HG03442 (cell line): ENCODE measurements at regions not wholly inside any gene's neighbourhood (a gene's known extent, or its start where the extent isn't known, plus 50 kb on each side); places are given as distances from the start of the nearest gene placed in this dataset.
"Not testable (repeated sequence)": the region's sequence is repeated elsewhere in the genome, so short reads cannot be mapped to it uniquely, and the experiment has no call there.

Source experiments
- ATAC-seq: cut with Tn5 transposase; IDR thresholded peaks from one replicate; pipeline ENCODE4 v1.9.1; 2021; ENCODE audit warnings: mild to moderate bottlenecking, moderate library complexity; ENCODE audit not compliant: unreplicated experiment

- no peak for ATAC-seq
Observed at GRCh38 chr12:87020071-87020470, 763.9 kb upstream of the MGAT4C start.

GRCh38 chr12:87015352-87015751 lies 759.2 kb upstream of the MGAT4C start:
- no peak for ATAC-seq

- no peak for ATAC-seq
Observed at GRCh38 chr12:87008785-87009384, 752.7 kb upstream of the MGAT4C start.

- no peak for ATAC-seq
Observed at GRCh38 chr12:87001102-87001501, 744.9 kb upstream of the MGAT4C start.

GRCh38 chr12:86985298-86985697 lies 729.1 kb upstream of the MGAT4C start:
- no peak for ATAC-seq

GRCh38 chr12:86970595-86970994 lies 714.4 kb upstream of the MGAT4C start:
- not testable (repeated sequence) for ATAC-seq

GRCh38 chr12:86959766-86960458 lies 703.7 kb upstream of the MGAT4C start:
- no peak for ATAC-seq

GRCh38 chr12:86950444-86950843 lies 694.3 kb upstream of the MGAT4C start:
- ATAC-seq, result no peak

GRCh38 chr12:86950043-86950442 lies 693.9 kb upstream of the MGAT4C start:
- no peak for ATAC-seq

GRCh38 chr12:86948851-86949250 lies 692.7 kb upstream of the MGAT4C start:
- no peak for ATAC-seq

GRCh38 chr12:86945685-86946196 lies 689.5 kb upstream of the MGAT4C start:
- ATAC-seq, result no peak

- ATAC-seq, result not testable (repeated sequence)
Observed at GRCh38 chr12:86944197-86944819, 688.1 kb upstream of the MGAT4C start.

- no peak for ATAC-seq
Observed at GRCh38 chr12:86931714-86932113, 675.5 kb upstream of the MGAT4C start.

GRCh38 chr12:86929962-86930361 lies 673.8 kb upstream of the MGAT4C start:
- no peak for ATAC-seq

- no peak for ATAC-seq
Observed at GRCh38 chr12:86917121-86917520, 660.9 kb upstream of the MGAT4C start.

GRCh38 chr12:86914721-86915120 lies 658.5 kb upstream of the MGAT4C start:
- ATAC-seq, result no peak

- no peak for ATAC-seq
Observed at GRCh38 chr12:86911973-86912372, 655.8 kb upstream of the MGAT4C start.

- ATAC-seq, result no peak
Observed at GRCh38 chr12:86903159-86903558, 647.0 kb upstream of the MGAT4C start.

- ATAC-seq, result no peak
Observed at GRCh38 chr12:86860776-86861175, 604.6 kb upstream of the MGAT4C start.

GRCh38 chr12:86852451-86852850 lies 596.3 kb upstream of the MGAT4C start:
- ATAC-seq, result no peak

- ATAC-seq, result no peak
Observed at GRCh38 chr12:86838711-86839110, 582.5 kb upstream of the MGAT4C start.

- no peak for ATAC-seq
Observed at GRCh38 chr12:86838260-86838659, 582.1 kb upstream of the MGAT4C start.
